HG03469 (cell line): ENCODE measurements at regions not wholly inside any gene's neighbourhood (a gene's known extent, or its start where the extent isn't known, plus 50 kb on each side); places are given as distances from the start of the nearest gene placed in this dataset.
A peak's percentile ranks its signal among the peaks of the same experiment; 100 is the strongest.

ENCODE experiments used
- ATAC-seq: cut with Tn5 transposase; IDR thresholded peaks from one replicate; pipeline ENCODE4 v1.9.1; 2021; ENCODE audit warnings: mild to moderate bottlenecking, moderate library complexity, moderate number of reproducible peaks; ENCODE audit not compliant: unreplicated experiment

GRCh38 chr5:169450464-169450863 is 133.1 kb upstream of the SPDL1 start:
- no peak for ATAC-seq

- ATAC-seq, result no peak
Observed at GRCh38 chr5:169448826-169449225, 134.7 kb upstream of the SPDL1 start.

- no peak for ATAC-seq
Observed at GRCh38 chr5:169445191-169445590, 138.4 kb upstream of the SPDL1 start.

GRCh38 chr5:169442913-169443784 is 140.4 kb upstream of the SPDL1 start:
- no peak for ATAC-seq

GRCh38 chr5:169442403-169442874 is 141.1 kb upstream of the SPDL1 start:
- ATAC-seq, result no peak

GRCh38 chr5:169440107-169440705 is 139.3 kb upstream of the SLIT3 start:
- ATAC-seq, result no peak

GRCh38 chr5:169439362-169439761 is 138.4 kb upstream of the SLIT3 start:
- ATAC-seq, result no peak

- no peak for ATAC-seq
Observed at GRCh38 chr5:169435506-169436229, 134.7 kb upstream of the SLIT3 start.

GRCh38 chr5:169433221-169433651 is 132.3 kb upstream of the SLIT3 start:
- no peak for ATAC-seq

GRCh38 chr5:169431386-169431785 is 130.4 kb upstream of the SLIT3 start:
- no peak for ATAC-seq

- no peak for ATAC-seq
Observed at GRCh38 chr5:169430671-169431070, 129.7 kb upstream of the SLIT3 start.

- ATAC-seq, result no peak
Observed at GRCh38 chr5:169429044-169429443, 128.1 kb upstream of the SLIT3 start.

- ATAC-seq, result peak; percentile 41
Observed at GRCh38 chr5:169426784-169427183, 125.8 kb upstream of the SLIT3 start.

- ATAC-seq, result no peak
Observed at GRCh38 chr5:169424670-169425378, 123.9 kb upstream of the SLIT3 start.

GRCh38 chr5:169424279-169424655 is 123.3 kb upstream of the SLIT3 start:
- ATAC-seq, result no peak

GRCh38 chr5:169423580-169424278 is 122.8 kb upstream of the SLIT3 start:
- ATAC-seq, result no peak

- no peak for ATAC-seq
Observed at GRCh38 chr5:169422087-169422486, 121.1 kb upstream of the SLIT3 start.

- ATAC-seq, result no peak
Observed at GRCh38 chr5:169421677-169422076, 120.7 kb upstream of the SLIT3 start.

GRCh38 chr5:169417676-169418075 is 116.7 kb upstream of the SLIT3 start:
- ATAC-seq, result no peak

GRCh38 chr5:169416583-169417196 is 115.8 kb upstream of the SLIT3 start:
- peak; percentile 96 for ATAC-seq
